HG03432 (cell line): ENCODE measurements at regions not wholly inside any gene's neighbourhood (a gene's known extent, or its start where the extent isn't known, plus 50 kb on each side); places are given as distances from the start of the nearest gene placed in this dataset.

Experiments
- ATAC-seq: cut with Tn5 transposase; IDR thresholded peaks from one replicate; pipeline ENCODE4 v1.9.1; 2021; ENCODE audit warnings: mild to moderate bottlenecking, moderate library complexity; ENCODE audit not compliant: unreplicated experiment

DNA sequence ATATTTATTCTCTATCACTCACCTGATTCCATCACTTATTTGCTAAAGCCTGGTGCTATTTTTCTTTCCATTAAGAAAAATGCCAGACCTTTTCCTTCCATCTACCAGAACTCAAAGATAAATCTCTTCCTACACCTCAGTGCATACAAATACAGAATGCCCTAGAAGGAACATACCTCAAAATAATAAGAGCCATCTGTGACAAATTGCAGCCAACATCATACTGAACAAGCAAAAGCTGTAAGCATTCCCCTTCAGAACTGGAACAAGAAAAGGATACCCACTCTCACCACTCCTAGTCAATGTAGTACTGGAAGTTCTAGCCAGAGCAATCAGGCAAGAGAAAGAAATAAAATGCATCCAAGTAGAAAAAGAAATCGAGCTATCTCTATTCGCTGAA lies 315.9 kb upstream of the UBE2E3 start:
- no peak for ATAC-seq

DNA sequence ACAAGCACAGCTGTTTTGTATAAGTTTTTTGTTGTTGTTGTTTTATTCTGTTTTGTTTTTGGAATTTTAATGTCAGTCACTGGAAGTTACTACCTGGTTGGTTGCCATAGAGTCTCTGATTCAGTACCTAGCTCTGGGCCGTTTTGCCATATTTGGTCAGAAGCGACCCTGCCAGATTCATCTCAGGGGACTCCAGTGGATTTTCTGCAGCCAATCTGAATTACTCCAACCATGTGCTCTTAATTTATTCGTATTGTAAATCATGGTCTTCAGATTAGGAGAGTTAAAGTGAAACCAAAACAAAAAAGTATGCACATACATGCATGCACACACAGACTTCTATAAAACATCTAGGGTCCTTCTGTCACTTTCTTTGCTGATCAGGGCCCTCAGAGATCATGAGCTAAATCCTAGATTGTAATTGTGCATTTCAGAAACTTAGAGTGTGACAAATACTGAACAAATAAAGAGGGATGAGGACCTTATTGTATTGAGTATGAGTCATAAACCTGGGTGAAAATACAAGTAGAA lies 317.4 kb upstream of the UBE2E3 start:
- ATAC-seq: peak; percentile 59

DNA sequence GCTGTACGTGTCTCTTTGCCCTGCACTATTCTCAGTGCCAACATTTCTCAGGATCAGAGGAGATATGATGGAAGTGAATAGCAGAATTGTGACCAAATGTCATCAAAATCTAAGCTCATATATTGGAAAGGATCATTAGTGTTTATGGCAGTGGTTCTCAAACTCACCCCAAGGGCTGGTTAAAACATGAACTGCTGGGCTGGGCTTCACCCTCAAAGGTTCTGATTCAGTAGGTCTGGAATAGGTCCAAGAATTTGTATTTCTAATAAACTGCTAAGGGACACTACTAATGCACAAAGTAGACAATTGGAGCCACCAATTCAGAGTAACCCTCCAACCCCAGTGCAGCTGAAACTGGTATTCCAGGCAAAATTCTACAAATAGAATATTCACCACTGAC lies 317.9 kb upstream of the UBE2E3 start:
- ATAC-seq: peak; percentile 18

DNA sequence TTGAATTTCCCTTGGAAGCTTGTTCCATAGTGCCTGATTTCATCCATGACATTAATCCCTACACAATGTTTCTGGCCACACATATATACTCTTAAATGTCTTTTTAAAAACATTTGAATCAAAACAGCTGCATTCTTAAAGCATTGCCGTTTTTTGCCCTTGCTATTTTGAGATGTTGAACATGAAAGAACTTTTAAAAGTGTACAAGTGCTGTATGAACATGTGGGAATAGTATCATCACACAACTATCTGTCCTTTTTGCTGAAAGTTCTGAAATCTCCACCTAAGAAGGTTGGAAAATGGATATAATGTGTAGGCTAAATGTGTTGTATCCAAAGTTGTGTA lies 318.7 kb upstream of the UBE2E3 start:
- no peak for ATAC-seq

DNA sequence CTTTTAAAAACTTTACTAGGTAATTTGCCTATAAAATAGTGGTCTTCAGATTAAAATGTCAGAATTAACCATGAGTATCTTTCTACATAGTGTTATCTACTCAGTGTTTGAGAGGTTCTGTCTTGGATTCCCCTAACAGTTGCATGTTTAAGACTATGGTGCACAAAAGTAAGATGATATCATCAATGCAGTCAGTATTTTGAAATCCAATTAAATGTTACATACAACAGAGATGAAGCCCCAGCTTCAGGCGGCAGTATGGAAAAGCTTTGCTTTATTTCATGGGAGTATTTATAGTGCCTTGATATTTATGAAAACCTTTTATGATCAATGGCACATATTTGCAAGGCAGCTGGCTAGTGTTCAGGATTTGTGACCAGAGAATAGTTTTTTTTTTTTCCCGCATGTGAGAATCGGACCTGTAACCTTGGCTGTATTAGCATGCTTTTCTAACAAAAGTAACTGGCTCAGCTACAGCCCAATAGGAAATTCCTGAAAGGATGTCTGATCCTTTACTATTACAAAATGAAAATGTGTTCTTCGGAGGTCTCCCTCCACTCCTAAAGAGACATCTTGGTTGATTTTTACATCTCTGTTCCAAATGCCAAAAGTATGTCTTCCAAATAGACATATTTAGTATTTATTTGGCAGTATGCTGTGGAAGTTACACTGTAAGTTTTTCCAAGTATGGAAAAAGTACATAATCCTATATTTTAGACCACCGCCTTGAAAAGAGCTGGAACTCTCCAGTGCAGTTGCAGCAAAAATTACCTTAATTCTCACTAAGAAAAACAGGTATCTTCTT lies 319.3 kb upstream of the UBE2E3 start:
- no peak for ATAC-seq

DNA sequence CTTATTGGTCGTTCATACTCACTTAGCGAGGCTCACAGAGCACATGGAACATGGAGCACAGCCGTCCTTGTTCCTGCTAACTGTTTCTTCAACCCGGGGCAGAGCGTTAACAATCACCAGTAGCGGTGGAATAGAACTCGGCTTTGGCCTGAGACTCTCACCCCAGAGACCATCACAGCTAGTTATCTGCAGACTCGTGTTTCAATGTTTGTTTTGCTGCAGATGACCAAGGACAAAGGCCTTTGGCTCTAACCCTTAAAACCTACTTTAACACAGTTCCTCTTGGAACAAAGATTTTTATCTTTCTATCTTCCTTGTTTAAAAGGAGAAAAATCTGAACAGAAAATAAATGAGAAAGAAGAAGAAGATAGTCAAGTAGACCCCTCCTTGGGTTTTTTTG lies 320.2 kb upstream of the UBE2E3 start:
- no peak for ATAC-seq

DNA sequence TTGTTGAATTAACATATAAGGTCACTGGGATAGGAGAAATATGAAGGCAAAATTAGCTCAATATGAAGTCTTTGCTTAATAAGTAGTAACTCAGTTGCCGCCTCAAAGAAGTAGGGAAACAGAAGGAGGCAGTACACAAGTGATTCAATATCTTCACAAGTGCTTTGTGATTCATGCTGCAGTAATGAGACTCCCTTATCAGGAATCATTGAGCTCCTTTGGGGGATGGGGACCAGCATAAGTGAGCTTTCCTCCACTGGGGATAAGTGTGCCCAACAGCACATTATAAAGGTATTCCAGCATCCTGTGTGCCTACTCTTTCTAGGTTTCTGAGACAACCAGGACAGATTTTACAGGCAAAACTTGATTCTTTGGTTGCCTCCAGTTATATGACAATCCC lies 323.4 kb upstream of the UBE2E3 start:
- ATAC-seq: no peak

DNA sequence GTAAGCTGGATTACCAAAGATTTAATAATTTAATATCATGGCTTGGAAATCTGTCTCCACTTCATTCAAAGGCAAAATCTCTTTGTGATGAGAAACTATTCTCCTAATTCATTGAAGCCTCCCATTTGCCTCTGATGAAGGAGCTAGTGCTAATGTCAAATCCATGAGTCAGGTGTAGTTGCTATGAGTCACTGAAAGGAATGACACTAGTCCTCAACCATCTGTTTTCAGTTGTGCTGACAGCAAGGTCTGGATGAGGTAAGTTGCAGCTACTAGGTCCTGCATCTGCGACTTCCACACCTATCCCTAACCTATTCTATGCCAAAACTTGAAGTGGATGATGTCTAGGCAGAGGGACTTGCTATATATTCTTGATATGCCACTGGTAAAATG lies 324.0 kb upstream of the UBE2E3 start:
- no peak for ATAC-seq

DNA sequence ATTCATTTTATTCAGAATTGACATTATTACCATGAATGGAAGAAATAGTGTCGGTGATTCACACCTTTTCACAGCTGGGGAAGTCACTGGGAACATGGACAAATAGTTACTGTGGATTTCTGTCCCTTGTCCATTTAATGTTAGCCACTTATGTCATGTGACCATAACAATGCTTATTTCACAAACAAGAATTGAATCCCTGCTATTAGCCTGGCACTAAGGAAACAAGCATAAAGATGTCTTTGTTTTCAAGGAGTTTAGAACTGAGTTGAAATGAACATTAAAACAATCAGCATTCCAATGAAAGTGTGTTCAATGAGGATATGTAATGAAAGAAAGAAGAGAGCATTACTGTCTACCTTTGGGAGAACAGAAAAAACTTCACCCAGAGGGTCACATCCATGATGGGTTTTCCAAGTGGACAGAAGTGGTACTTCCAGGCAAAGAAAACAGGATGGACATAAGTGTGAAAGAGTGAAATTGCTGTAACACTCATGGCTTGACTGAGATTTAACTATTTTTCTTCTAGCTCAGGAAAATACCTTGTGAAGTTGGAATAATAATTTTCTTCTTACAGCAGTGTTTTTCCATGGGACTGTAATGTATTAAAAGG lies 324.5 kb upstream of the UBE2E3 start:
- no peak for ATAC-seq

DNA sequence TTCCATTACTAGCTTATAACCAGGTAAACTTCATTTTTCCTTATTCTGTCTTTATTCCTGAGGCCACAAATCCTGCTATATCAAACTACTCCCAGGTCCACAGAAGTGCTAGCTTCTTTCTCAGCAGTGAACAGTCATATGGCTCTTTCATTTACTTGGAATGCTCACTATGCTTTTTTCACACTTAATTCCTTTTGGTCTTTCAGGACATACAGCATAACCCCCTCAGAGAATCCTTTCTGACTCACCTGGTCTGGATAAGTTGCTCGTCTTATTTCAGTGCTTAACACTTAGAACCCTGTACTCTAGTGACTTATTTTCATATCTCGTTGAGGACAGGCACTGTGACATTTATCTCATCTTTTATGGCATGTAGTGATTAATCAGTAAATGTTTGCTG lies 325.0 kb upstream of the UBE2E3 start:
- ATAC-seq: no peak

DNA sequence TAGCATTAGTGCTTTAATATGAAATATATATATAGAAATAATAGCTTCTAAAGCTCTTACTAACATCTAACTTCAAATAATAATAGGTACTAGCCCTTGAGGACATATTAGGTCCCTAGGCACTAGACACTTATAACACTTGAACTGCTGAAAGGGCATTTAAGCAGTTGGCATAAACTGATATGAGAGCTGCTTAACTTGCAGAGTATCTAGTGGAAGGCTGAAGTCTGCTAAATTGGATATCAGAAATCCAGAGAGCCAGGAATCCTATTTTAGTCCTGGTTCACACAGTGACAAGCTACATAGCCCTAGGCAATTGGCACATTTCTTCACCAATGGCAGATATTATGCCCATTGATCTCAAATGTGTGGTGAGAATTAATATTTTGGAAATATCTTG lies 326.9 kb upstream of the UBE2E3 start:
- ATAC-seq: no peak

DNA sequence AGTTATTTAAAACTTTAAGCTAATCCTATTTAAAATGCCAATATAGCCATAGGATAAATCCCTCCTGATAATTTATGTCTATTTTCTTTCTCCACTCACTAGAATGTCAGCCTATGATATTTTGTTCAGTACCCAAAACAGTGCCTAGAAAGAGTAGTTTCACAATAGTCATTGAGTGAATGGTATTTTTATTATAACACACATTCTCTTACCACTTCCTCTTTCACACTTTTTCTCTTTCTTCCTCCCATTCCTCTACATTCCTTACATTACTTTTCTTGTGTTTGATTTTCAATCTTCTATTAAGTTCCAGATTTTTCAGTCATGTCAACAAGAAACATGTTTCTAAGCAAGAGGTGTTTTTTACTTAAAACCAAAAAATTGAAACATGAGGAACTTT lies 327.6 kb upstream of the UBE2E3 start:
- ATAC-seq: no peak

DNA sequence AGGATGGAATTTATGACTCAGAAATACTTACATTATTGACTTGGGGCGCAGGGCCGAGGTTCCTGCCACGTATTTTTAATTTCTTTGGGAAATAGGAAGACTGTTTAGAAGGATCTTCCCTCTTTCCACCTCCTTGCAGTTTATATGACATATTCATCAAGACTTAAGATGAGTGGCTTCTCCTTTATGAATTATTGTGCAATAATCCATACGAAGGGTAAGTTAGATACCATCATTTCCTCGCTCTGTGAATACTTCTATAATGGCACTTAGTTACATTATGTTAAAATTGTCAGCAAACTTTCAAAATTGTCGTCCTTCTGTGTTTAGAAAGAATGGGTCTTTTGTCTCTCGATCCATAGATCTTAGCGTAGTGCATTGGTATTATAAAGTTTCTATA lies 328.8 kb upstream of the UBE2E3 start:
- no peak for ATAC-seq

DNA sequence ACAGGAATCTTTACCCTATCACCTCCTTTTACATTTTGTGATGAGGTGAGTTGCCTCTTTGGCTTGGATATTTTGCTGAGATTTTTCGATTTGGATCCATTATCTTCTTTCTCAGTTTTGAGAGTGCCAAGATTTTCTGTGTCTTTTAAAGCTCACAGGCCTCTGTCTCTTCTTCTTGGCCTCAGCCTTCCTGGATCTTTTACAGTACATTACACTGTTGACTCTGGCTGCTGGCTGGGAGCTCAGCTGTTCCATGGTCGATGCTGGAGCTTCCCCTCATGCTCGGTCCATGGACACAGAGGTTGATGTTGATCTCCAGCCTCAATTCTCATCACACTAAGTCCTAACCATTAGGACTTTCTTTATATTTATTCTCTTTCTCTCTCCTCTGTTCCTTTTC lies 332.8 kb upstream of the UBE2E3 start:
- no peak for ATAC-seq

DNA sequence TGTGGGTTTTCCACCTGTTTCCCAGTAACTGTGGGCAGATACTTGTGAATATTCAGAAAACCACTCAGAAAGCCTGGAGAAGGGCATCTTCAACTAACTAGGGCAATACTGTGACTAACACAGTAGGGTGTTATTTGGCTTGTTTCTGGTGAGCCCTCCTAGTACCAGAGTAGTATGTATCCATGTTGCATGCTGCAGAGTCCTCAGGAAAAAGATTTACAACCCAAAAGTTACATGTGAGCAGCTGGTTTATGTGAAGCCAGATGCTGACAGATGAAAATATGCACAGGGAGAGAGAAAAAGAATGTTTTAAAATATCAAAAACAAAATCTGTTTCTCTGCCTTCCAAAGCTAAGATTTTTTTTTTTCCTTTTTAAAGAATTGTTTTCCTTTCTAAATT lies 333.2 kb upstream of the UBE2E3 start:
- no peak for ATAC-seq

DNA sequence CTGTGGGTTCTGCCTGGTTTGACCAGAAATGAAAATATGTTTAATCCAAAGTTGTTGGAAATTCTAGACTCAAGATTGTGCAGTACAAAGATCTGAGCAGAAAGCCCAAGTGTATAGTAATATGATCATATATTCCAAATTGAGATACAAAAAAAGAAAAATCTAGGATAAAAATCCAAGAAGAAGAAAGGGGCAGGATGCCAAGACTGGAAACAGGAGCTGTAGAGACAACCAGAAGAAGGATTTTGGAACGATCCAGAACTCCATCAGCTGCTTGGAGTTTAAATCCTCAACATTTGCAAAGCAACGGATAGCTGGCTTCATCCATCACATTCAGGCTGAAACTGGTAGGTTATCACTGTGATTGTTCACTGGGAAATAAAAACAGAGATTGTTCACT lies 333.6 kb upstream of the UBE2E3 start:
- no peak for ATAC-seq

DNA sequence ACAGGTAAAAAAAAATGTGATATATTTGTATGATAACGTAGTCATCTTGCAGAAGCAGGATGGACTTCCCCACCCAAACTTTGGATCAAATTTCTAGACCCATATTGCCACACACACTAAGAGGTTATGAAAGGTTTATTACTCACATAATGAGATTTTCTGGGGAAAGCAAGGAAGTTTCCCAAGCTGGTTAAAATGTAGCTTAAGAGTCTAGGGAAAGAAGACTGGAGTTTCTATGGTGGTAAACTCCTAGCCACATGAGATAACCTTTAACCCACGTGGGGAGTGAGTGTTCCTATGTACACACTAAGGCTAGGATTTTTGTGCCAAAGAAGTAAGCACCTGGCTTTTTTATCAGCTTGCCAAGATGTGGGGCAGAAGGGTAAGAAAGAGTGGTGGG lies 335.7 kb upstream of the UBE2E3 start:
- no peak for ATAC-seq

DNA sequence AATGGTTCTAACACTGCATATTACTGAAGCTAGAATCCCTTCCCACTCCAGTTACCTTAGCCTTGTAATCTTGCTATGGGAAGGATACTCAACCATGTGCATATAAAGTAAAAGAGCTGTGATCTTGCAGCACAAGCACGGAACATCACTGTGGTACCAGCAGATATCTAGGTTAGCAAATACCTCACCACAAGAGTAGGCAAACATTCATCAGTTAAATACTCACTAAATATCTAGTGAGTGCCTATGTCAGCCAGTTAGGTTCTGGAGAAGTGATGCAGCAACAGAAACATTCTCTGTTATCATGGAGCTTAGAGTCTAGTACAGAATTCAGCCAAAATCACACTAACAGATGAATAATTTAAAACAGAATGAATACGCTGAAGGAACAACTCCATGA lies 349.6 kb upstream of the UBE2E3 start:
- ATAC-seq: no peak

DNA sequence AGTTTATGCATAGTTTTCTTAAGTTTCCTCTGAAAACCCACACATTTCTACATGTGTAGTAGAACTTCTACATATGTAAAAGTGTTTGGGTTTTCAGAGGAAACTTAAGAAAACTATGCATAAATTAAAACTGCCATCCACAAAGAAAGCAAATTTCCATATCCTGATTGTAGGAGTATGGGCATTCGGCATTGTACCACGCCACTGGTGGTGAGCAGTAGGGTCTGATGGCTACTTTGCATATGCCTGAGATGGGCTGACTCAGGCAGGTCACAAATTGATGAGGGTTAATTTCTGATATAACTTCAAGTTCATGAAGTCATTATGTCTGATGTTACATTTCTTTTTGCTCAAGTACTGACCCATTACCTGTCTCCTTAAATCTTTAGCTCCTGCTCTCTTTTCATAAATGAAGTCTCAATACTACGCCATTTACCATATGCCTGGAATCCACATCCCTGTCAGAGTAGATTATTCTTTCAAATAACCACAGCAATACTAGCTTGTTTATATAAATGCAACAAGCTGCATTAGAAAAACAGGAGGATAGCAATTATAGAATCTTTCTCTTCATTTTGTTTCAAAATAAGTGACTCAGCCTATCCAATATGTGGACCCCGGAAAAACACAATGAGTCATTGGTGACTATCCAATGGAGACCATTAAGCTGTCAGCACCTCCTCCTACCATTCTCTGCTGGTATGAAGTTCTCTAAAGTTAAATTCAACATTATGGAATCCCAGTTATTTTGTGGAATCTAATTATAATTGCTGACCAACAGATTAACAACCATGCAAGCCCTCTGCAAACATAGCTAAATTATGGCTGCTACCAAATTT lies 355.2 kb upstream of the UBE2E3 start:
- ATAC-seq: no peak

DNA sequence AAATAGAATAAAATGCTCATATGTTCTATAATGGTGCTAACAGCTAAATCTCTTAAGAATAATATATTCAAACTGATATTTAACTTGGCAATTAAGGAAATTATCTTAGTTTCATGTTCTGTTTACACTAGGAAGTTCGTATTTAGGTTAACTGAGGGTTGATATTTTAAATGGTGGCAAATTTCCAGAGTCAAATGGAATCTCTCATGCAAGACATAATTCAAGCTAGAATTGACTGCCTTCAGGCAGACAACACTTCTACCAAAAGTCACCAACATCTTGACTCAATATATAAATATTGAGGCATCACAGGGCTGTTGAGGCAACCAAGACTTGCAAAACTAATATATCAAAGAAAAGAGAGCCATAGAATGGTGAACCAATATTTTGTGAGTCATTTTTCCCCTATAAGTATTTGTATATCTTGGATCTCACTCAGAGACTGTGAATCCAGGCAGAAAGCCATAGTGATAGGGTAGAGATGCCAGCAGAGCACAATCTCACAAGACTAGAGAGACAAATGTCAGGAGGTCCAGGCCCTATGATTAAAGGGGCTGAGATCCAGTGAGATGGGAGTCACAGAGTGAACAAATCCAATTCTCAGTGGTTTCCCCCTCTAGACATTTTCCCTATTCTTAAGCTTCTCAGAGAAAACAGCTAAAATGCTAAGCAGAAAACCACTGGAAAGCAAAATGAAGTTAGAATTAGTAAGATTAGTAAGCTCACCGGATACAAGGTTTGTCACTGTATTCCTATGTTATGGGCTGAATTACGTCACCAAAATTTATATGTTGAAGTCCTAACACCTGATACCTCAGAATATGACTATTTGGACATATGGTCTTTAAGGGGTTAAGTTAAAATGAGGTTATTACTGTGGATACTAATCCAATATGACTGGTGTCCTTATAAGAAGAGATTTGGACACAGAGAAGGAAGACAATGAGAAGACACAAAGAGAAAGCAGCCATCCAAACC lies 358.2 kb upstream of the UBE2E3 start:
- ATAC-seq: no peak

DNA sequence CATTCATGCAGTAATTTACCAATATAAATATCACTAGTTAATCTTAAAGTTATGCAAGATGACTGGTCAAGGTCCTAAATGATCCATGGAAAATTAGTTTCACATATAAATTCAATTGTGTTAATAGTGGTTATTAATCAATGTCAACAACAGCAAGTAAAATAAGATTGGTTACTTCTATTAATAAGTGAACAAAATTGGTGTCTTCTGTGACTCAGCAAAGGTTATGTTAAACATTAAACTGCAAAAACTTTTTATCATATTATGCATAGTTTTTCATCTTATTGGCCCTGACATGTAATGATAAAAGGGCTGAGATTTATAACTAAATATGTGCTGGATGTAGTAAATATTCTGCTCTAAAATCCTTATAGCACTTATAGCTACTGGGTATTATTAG lies 359.0 kb upstream of the UBE2E3 start:
- no peak for ATAC-seq
